ENCODE measurements at regions not wholly inside any gene's neighbourhood (a gene's known extent, or its start where the extent isn't known, plus 50 kb on each side); places are given as distances from the start of the nearest gene placed in this dataset.

DNA sequence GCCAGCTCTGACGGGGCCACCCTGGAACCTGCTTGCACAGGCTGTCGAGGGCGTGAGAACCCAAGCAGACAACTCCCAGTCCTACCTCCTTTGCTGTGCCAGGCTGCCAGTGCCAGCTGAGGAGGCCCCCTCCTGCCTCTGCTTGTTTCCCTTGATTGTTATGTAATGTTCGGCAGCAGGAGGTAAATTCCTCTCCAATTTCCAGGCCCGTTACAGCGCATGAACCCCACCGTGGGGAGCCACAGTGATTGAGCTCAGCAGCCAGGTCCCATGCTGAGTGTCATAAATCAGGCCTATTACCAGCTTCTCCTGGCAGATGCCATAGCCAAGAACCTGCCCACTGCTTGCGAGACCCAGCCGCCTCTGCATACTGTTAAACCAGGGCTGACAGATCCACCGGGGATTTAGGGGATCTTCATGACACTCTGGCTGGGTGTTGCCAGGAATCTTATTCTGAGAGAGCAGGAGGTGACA lies 320.5 kb downstream of the DHX35 start:
- intact Hi-C loops (cut with DNase I) = no loop called here
- WGBS, 3 donors = 43 to 59% (median 50%) methylated on average over 10 of the region's 10 CpGs

DNA sequence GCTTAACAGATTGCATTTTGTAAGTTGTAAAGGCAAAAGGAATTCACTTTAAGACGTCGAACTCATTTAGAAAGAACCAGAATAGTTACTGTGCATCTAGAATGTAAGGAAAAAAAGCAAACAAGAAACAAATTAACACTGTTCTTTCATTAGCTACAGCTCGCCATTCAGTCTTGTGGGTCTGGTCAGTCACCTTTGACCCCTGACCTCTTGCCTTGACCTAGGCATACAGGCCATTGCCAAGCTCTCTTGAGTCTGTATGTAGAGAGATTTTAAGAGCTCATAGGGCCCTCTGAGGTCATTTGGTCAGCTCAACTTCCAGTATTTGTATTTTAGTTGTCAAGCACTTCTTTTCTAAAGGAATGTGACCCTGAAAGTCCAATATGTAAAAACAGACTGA lies 318.7 kb downstream of the DHX35 start:
- intact Hi-C loops (cut with DNase I) = no loop called here
- Histone ChIP-seq H3K9me3 (no peaks in the 10 kb centered on the region), H3K4me1 (ENCODE audit: insufficient read depth) (no peaks in the 10 kb centered on the region), H3K27me3 (no peaks in the 10 kb centered on the region), H3K27ac (no peak overlapping the region), H3K4me3 (no peak overlapping the region), H3K36me3 (no peaks in the 10 kb centered on the region)
- no peak for TF ChIP-seq POLR2A (IDR thresholded peaks at IDR 0.05)
- TF ChIP-seq EP300 (IDR thresholded peaks at IDR 0.05) = no peak
- TF ChIP-seq, protein P1, sequence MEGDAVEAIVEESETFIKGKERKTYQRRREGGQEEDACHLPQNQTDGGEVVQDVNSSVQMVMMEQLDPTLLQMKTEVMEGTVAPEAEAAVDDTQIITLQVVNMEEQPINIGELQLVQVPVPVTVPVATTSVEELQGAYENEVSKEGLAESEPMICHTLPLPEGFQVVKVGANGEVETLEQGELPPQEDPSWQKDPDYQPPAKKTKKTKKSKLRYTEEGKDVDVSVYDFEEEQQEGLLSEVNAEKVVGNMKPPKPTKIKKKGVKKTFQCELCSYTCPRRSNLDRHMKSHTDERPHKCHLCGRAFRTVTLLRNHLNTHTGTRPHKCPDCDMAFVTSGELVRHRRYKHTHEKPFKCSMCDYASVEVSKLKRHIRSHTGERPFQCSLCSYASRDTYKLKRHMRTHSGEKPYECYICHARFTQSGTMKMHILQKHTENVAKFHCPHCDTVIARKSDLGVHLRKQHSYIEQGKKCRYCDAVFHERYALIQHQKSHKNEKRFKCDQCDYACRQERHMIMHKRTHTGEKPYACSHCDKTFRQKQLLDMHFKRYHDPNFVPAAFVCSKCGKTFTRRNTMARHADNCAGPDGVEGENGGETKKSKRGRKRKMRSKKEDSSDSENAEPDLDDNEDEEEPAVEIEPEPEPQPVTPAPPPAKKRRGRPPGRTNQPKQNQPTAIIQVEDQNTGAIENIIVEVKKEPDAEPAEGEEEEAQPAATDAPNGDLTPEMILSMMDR (IDR thresholded peaks at IDR 0.05) = no peak
- DNase-seq = no peak
- 71 to 84% (median 72%) methylated on average over 3 of the region's 3 CpGs for WGBS, 3 donors

More for the DNA sequence above, 320.5 kb downstream of the DHX35 start:
- no peak for DNase-seq
- no peak overlapping the region for H3K4me3 ChIP-seq
- H3K4me1 ChIP-seq (ENCODE audit: insufficient read depth) = no peaks in the 10 kb centered on the region
- H3K27ac ChIP-seq = no peak overlapping the region
- H3K9me3 ChIP-seq = no peaks in the 10 kb centered on the region
- TF ChIP-seq, protein P1 (IDR thresholded peaks at IDR 0.05) = no peak
- TF ChIP-seq EP300 (IDR thresholded peaks at IDR 0.05) (no peak), POLR2A (IDR thresholded peaks at IDR 0.05) (no peak)
- H3K27me3 ChIP-seq = no peaks in the 10 kb centered on the region
- no peaks in the 10 kb centered on the region for H3K36me3 ChIP-seq

DNA sequence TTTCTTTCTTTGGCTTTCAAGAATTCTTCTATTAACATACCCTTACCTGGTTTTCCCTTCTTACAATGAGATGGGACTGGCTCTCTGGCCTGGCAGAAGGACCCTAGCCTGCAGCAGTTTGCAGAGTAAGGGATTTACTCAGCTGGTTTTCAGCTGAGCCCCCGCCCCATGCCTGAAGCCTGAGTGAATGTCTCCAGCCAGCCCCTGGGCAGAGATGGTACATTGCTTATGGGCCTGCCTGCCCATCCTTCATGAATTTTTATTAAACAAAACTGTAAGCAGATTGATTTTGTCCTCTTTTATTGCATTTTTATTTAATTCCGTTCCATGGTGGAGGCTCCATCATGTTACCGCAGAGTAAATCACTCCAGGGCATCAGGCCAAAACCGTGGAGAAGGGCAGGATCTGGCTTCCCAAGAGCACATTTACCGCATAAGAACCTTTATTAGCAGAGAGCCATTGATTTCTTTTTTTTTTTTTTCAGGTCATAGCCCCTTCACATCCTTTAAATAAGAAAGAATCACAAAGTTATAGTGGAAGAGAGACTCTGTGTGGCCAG lies 316.2 kb downstream of the DHX35 start:
- Histone ChIP-seq H3K4me1 (ENCODE audit: insufficient read depth) (no peaks in the 10 kb centered on the region), H3K27ac (no peak overlapping the region), H3K36me3 (no peaks in the 10 kb centered on the region), H3K9me3 (no peaks in the 10 kb centered on the region), H3K4me3 (no peak overlapping the region), H3K27me3 (no peaks in the 10 kb centered on the region)
- WGBS, 3 donors = 66 to 78% (median 73%) methylated on average over 5 of the region's 5 CpGs
- DNase-seq = no peak
- TF ChIP-seq, protein P1 (IDR thresholded peaks at IDR 0.05) = no peak
- TF ChIP-seq POLR2A (IDR thresholded peaks at IDR 0.05) (no peak), EP300 (IDR thresholded peaks at IDR 0.05) (no peak)
- intact Hi-C loops (cut with DNase I) = no loop called here

DNA sequence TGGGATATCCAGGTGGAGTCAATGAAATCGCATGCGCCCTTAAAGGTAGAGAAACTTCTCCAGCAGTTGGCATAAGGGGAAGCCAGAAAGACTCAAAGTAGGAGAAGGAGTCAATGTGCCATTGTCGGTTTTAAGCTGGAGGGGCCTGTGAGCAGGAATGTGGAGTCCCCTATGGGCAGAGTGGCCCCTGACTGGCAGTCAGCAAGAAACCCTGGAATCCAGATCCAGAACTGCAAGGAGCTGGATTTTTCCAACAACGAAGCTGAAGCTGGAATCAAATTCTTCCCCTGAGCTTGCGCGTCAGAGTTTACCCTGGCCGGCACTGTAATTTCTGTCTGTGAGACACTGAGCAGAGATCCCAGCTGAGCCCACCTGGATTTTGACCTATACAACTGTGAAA lies 315.0 kb downstream of the DHX35 start:
- intact Hi-C loops (cut with DNase I) = no loop called here
- Histone ChIP-seq H3K4me1 (ENCODE audit: insufficient read depth) (no peaks in the 10 kb centered on the region), H3K27ac (no peak overlapping the region), H3K9me3 (no peaks in the 10 kb centered on the region), H3K4me3 (no peak overlapping the region), H3K36me3 (no peaks in the 10 kb centered on the region), H3K27me3 (no peaks in the 10 kb centered on the region)
- 63 to 70% (median 65%) methylated on average over 7 of the region's 7 CpGs for WGBS, 3 donors
- TF ChIP-seq POLR2A (IDR thresholded peaks at IDR 0.05) (no peak), EP300 (IDR thresholded peaks at IDR 0.05) (no peak)
- TF ChIP-seq, protein P1 (IDR thresholded peaks at IDR 0.05) = no peak
- DNase-seq = no peak

Data from ovary (tissue), 7 donors.